A673 (cell line): ENCODE measurements at regions not wholly inside any gene's neighbourhood (a gene's known extent, or its start where the extent isn't known, plus 50 kb on each side); places are given as distances from the start of the nearest gene placed in this dataset.

Experiments
- CTCF ChIP-seq: fragments of 300-800, 200-600 bp; sonication (generic); conservative IDR thresholded peaks from 2 replicates; pipeline ENCODE4 v1.5.1; 2017; ENCODE audit warnings: low read depth, mild to moderate bottlenecking, antibody characterized with exemption, low read length, moderate library complexity, mixed read lengths
- EZH2 ChIP-seq: fragments of 200-600 bp; sonication (generic); IDR thresholded peaks from 2 replicates; pipeline ENCODE4 v1.6.1; 2017; ENCODE audit warnings: borderline replicate concordance, low read depth, mild to moderate bottlenecking, mixed read lengths, antibody characterized with exemption, low read length; ENCODE audit not compliant: poor library complexity, severe bottlenecking

GRCh38 chr12:114931025-114931424 lies 247.1 kb upstream of the TBX3 start:
- TF ChIP-seq CTCF: no peak
- TF ChIP-seq EZH2: no peak
